HL-60 (cell line): ENCODE measurements at regions not wholly inside any gene's neighbourhood (a gene's known extent, or its start where the extent isn't known, plus 50 kb on each side); places are given as distances from the start of the nearest gene placed in this dataset.
"Not testable (repeated sequence)": the region's sequence is repeated elsewhere in the genome, so short reads cannot be mapped to it uniquely, and the experiment has no call there.

Experiments
- DNase-seq, 2 experiments: peaks; one replicate each; pipeline ENCODE4 v3.0.0-alpha.2; 2010 to 2020; ENCODE audit warnings: low read depth in 1 of 2, low spot score in 1 of 2
- H3K27ac ChIP-seq: fragments of 250-450 bp; sonication (Bioruptor Pico); replicated peaks from 2 replicates; pipeline ENCODE4 v1.5.1; 2020; ENCODE audit warnings: mild to moderate bottlenecking, moderate library complexity
- H3K27me3 ChIP-seq: fragments of 250-450 bp; sonication (Bioruptor Pico); 2 replicates; pipeline ENCODE4 v1.5.1; 2021; ENCODE audit warnings: mild to moderate bottlenecking, moderate library complexity; ENCODE audit not compliant: insufficient read depth, poor library complexity, severe bottlenecking
- H3K4me3 ChIP-seq: replicated peaks from 2 replicates; pipeline ENCODE4 v1.5.1; 2011; ENCODE audit warnings: mild to moderate bottlenecking, control low read depth, low read length; ENCODE audit not compliant: insufficient read depth
- GABPA ChIP-seq: IDR thresholded peaks from 2 replicates; pipeline ENCODE4 v1.6.1; 2012; ENCODE audit warnings: low read depth
- POLR2AphosphoS5 ChIP-seq: IDR thresholded peaks from 2 replicates; pipeline ENCODE4 v1.6.1; 2012; ENCODE audit warnings: low read depth
- SPI1 ChIP-seq: IDR thresholded peaks from 2 replicates; pipeline ENCODE4 v1.6.1; 2012; ENCODE audit warnings: low read depth, mild to moderate bottlenecking, borderline replicate concordance
- TF ChIP-seq, protein P1 (sequence below): IDR thresholded peaks from one replicate; pipeline ENCODE4 v1.5.1; 2011; ENCODE audit warnings: low read length, control low read depth, inconsistent platforms; ENCODE audit not compliant: insufficient read depth
- TF ChIP-seq, protein P2 (sequence below): IDR thresholded peaks from 2 replicates; pipeline ENCODE4 v1.6.1; 2012; ENCODE audit warnings: low read depth; ENCODE audit not compliant: insufficient replicate concordance

DNA sequence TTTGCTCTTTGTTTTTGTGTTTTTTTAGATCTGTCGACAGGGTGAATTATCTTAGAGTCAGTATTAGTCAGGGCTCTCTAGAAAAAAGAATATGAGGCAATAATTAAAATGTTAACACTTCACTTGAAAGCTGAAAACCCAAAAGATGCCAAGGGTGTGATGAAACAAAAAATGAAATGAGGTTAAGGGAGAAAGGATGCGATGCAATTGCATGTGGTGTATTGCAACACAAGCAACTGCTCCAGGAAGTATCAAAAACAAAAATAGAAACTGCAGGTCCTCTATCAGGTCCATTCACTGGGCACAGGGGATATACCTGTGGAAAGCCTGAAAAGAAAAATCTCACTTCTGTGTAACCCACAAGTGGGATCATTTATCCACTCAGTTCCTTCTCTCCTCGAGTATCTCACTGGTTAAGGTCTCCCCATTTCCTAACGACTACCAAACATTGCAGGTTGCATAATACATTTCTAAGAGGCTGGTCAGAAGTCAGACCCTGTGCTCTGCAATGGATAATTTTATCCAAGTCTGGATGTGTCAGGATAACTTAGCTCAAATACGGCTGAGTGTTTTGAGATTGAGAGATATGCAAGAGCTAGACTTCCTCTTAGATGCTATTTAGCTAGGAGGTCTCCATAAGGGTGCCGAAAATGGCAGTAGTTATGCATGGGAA lies 257.7 kb upstream of the GJE1 start:
- peak; percentile 57 to 90 for DNase-seq
- Histone ChIP-seq H3K27me3 (no peaks in the 10 kb centered on the region), H3K27ac (peak overlapping the region; percentile 51), H3K4me3 (no peak overlapping the region)
- TF ChIP-seq POLR2AphosphoS5 (no peak), SPI1 (peak; percentile 27; the same call in 1 of the 2 replicates)

DNA sequence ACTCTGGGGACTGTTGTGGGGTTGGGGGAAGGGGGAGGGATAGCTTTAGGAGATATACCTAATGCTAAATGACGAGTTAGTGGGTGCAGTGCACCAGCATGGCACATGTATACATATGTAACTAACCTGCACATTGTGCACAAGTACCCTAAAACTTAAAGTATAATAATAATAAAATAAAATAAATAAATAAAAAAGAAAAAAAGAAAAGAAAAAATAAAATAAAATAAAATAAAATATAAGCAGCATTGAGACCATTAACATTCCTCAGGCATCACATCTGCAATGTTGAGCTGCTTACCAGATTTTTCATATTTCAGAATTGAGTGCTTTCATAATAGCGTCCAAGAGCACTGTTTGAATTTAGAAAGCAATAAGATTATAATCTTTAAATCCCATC lies 263.2 kb upstream of the GJE1 start:
- H3K27ac ChIP-seq, DNase-seq, H3K4me3 ChIP-seq, H3K27me3 ChIP-seq: not testable (repeated sequence)

DNA sequence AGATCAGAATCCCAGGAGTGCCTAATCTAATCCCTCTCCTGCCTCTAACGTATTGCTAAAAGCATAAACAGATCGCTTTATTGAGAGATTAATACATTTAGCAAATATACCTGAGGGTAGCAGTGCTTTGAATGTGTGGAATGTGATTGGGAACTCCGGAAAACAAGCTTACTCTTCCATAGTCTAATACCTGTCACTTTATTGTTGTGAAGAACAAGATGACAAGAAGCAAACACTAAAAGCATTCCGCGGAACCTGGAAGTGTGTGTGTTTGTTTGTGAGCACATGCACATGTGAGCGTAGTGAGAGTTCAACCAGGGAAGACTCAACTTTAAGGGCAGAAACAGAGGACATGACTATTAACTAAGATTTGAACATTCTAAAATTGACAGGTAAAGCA lies 265.0 kb upstream of the GJE1 start:
- H3K27ac ChIP-seq: no peak overlapping the region
- H3K27me3 ChIP-seq: no peaks in the 10 kb centered on the region
- H3K4me3 ChIP-seq: no peak overlapping the region

DNA sequence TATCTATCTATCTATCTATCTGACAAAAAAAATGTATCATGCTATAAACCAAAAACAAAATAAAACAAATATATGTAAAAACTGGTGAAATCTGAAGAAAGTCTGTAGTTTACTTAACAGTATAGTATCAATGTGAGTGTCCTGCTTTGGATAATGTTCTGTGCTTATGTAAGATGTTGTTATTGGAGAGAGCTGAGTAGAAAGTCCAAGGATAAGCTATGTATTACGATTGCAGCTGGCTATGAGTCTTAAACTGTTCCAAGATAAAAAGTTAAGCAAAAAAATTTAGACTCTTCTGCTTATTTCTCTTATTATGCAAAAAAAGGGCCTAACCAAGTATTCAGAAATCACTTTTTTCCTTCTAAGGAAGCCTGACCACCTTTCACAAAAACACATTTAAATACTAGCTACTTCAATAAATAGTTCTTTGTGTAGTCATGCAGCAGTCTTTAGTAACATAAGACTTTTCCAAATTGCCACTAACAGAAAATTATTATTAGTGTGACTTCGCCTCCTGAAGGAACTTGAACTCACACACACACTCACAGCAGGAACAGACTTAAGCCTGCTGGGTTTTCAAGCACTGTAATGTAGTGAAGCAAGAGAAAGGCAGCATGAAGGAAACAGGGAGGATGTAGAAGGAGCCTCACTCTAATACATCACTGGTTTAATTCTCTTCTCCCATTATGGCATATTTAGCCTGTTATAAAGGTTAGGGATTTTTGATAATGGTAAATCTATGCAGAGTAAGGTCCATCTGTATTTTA lies 265.8 kb upstream of the GJE1 start:
- H3K27me3 ChIP-seq: no peaks in the 10 kb centered on the region
- DNase-seq: no peak
- TF ChIP-seq POLR2AphosphoS5 (no peak), SPI1 (no peak), GABPA (no peak)
- TF ChIP-seq, protein P1, sequence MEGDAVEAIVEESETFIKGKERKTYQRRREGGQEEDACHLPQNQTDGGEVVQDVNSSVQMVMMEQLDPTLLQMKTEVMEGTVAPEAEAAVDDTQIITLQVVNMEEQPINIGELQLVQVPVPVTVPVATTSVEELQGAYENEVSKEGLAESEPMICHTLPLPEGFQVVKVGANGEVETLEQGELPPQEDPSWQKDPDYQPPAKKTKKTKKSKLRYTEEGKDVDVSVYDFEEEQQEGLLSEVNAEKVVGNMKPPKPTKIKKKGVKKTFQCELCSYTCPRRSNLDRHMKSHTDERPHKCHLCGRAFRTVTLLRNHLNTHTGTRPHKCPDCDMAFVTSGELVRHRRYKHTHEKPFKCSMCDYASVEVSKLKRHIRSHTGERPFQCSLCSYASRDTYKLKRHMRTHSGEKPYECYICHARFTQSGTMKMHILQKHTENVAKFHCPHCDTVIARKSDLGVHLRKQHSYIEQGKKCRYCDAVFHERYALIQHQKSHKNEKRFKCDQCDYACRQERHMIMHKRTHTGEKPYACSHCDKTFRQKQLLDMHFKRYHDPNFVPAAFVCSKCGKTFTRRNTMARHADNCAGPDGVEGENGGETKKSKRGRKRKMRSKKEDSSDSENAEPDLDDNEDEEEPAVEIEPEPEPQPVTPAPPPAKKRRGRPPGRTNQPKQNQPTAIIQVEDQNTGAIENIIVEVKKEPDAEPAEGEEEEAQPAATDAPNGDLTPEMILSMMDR: no peak
- TF ChIP-seq, protein P2, sequence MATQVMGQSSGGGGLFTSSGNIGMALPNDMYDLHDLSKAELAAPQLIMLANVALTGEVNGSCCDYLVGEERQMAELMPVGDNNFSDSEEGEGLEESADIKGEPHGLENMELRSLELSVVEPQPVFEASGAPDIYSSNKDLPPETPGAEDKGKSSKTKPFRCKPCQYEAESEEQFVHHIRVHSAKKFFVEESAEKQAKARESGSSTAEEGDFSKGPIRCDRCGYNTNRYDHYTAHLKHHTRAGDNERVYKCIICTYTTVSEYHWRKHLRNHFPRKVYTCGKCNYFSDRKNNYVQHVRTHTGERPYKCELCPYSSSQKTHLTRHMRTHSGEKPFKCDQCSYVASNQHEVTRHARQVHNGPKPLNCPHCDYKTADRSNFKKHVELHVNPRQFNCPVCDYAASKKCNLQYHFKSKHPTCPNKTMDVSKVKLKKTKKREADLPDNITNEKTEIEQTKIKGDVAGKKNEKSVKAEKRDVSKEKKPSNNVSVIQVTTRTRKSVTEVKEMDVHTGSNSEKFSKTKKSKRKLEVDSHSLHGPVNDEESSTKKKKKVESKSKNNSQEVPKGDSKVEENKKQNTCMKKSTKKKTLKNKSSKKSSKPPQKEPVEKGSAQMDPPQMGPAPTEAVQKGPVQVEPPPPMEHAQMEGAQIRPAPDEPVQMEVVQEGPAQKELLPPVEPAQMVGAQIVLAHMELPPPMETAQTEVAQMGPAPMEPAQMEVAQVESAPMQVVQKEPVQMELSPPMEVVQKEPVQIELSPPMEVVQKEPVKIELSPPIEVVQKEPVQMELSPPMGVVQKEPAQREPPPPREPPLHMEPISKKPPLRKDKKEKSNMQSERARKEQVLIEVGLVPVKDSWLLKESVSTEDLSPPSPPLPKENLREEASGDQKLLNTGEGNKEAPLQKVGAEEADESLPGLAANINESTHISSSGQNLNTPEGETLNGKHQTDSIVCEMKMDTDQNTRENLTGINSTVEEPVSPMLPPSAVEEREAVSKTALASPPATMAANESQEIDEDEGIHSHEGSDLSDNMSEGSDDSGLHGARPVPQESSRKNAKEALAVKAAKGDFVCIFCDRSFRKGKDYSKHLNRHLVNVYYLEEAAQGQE: no peak
- H3K4me3 ChIP-seq: no peak overlapping the region
- H3K27ac ChIP-seq: no peak overlapping the region

More for the DNA sequence above, 265.0 kb upstream of the GJE1 start:
- DNase-seq: no peak
- TF ChIP-seq, protein P2: no peak
- TF ChIP-seq POLR2AphosphoS5: no peak
- no peak for TF ChIP-seq GABPA
- TF ChIP-seq SPI1: no peak
- TF ChIP-seq, protein P1: no peak
